Non-pigmented ciliary epithelial cell (primary cell): ENCODE measurements at regions not wholly inside any gene's neighbourhood (a gene's known extent, or its start where the extent isn't known, plus 50 kb on each side); places are given as distances from the start of the nearest gene placed in this dataset.
"Not testable (repeated sequence)": the region's sequence is repeated elsewhere in the genome, so short reads cannot be mapped to it uniquely, and the experiment has no call there.

Source experiments
- DNase-seq: peaks from one replicate; pipeline ENCODE4 v3.0.0-alpha.2; 2010; ENCODE audit warnings: low read depth

- DNase-seq: no peak
These were observed 93.2 kb upstream of the ZNF438 start for GRCh38 chr10:31124852-31125251.

GRCh38 chr10:31125789-31126188 lies 94.1 kb upstream of the ZNF438 start:
- no peak for DNase-seq

GRCh38 chr10:31126593-31126992 lies 94.9 kb upstream of the ZNF438 start:
- DNase-seq: no peak

GRCh38 chr10:31128536-31128935 lies 96.9 kb upstream of the ZNF438 start:
- no peak for DNase-seq

GRCh38 chr10:31129271-31129670 lies 97.6 kb upstream of the ZNF438 start:
- DNase-seq: peak; percentile 65

- DNase-seq: no peak
These were observed 98.3 kb upstream of the ZNF438 start for GRCh38 chr10:31129880-31130405.

- DNase-seq: no peak
These were observed 98.7 kb upstream of the ZNF438 start for GRCh38 chr10:31130406-31130805.

GRCh38 chr10:31131251-31131650 lies 99.6 kb upstream of the ZNF438 start:
- DNase-seq: no peak

GRCh38 chr10:31132681-31133244 lies 101.1 kb upstream of the ZNF438 start:
- DNase-seq: no peak

GRCh38 chr10:31133251-31133791 lies 101.7 kb upstream of the ZNF438 start:
- DNase-seq: no peak

GRCh38 chr10:31133792-31134310 lies 102.2 kb upstream of the ZNF438 start:
- no peak for DNase-seq

GRCh38 chr10:31134311-31134952 lies 102.8 kb upstream of the ZNF438 start:
- DNase-seq: peak; percentile 81

- no peak for DNase-seq
These were observed 103.5 kb upstream of the ZNF438 start for GRCh38 chr10:31135171-31135570.

GRCh38 chr10:31135791-31136190 lies 104.1 kb upstream of the ZNF438 start:
- not testable (repeated sequence) for DNase-seq

- no peak for DNase-seq
These were observed 104.7 kb upstream of the ZNF438 start for GRCh38 chr10:31136386-31136785.

- DNase-seq: no peak
These were observed 105.5 kb upstream of the ZNF438 start for GRCh38 chr10:31136930-31137885.

- DNase-seq: no peak
These were observed 106.4 kb upstream of the ZNF438 start for GRCh38 chr10:31138026-31138553.

GRCh38 chr10:31139497-31139896 lies 107.8 kb upstream of the ZNF438 start:
- no peak for DNase-seq

GRCh38 chr10:31140716-31141115 lies 109.1 kb upstream of the ZNF438 start:
- no peak for DNase-seq

- DNase-seq: peak; percentile 52
These were observed 110.4 kb upstream of the ZNF438 start for GRCh38 chr10:31142026-31142425.

- no peak for DNase-seq
These were observed 111.8 kb upstream of the ZNF438 start for GRCh38 chr10:31143331-31143935.
